ENCODE measurements at regions not wholly inside any gene's neighbourhood (a gene's known extent, or its start where the extent isn't known, plus 50 kb on each side); places are given as distances from the start of the nearest gene placed in this dataset.

DNA sequence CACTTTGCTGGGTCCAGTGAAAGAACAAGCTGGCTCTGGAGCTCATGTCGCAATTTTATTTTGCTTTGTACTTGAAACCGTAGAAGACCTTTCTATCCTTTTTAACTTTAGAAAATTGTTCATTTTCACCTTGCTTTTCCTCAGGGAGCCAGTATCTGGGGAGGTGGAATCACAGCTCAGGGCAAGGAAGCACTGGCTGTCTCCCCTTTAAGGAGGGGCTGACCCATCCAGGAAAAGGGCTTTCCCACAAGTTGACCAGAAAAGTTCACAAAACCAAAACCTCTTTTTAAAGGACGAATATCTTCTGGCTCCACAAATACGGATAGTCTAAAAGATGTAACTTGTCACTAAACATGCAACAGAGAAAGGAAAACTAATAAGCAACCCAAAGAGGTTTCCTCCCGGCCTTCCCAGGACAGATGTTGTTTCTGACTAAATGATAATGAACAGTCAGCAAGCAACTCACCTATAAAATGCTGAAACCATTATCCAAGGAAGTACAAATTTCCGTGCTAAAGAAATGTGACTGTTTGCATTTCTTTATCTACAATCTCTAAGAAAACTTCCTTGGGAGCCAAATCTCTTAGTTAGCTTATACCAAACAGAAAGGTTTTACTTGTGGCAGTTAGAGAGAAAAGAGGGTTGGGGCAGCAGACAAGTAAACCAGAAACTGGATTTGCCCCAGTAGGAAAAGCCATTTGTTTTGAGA, 278.2 kb downstream of the PLK2 start:
- TF ChIP-seq, protein P1, sequence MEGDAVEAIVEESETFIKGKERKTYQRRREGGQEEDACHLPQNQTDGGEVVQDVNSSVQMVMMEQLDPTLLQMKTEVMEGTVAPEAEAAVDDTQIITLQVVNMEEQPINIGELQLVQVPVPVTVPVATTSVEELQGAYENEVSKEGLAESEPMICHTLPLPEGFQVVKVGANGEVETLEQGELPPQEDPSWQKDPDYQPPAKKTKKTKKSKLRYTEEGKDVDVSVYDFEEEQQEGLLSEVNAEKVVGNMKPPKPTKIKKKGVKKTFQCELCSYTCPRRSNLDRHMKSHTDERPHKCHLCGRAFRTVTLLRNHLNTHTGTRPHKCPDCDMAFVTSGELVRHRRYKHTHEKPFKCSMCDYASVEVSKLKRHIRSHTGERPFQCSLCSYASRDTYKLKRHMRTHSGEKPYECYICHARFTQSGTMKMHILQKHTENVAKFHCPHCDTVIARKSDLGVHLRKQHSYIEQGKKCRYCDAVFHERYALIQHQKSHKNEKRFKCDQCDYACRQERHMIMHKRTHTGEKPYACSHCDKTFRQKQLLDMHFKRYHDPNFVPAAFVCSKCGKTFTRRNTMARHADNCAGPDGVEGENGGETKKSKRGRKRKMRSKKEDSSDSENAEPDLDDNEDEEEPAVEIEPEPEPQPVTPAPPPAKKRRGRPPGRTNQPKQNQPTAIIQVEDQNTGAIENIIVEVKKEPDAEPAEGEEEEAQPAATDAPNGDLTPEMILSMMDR (IDR thresholded peaks at IDR 0.05; ENCODE audit: low read depth, low read length), result no peak
- TF ChIP-seq POLR2A (IDR thresholded peaks at IDR 0.05; ENCODE audit: extremely low read depth, insufficient read length), result no peak
- TF ChIP-seq, protein P2, sequence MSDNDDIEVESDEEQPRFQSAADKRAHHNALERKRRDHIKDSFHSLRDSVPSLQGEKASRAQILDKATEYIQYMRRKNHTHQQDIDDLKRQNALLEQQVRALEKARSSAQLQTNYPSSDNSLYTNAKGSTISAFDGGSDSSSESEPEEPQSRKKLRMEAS (IDR thresholded peaks at IDR 0.05; ENCODE audit: low read depth, low read length), result no peak
